GM23338 (cell line): ENCODE measurements at regions not wholly inside any gene's neighbourhood (a gene's known extent, or its start where the extent isn't known, plus 50 kb on each side); places are given as distances from the start of the nearest gene placed in this dataset.

Experiments used
- CREB1 ChIP-seq: fragments of 250-450 bp; sonication (Bioruptor Pico); IDR thresholded peaks from 2 replicates; pipeline ENCODE4 v1.5.0; 2020; ENCODE audit warnings: low read depth, mild to moderate bottlenecking, moderate library complexity
- EZH2 ChIP-seq: fragments of 200-600 bp; sonication (generic); IDR thresholded peaks from one replicate; pipeline ENCODE4 v1.8.0; 2017; ENCODE audit warnings: antibody characterized with exemption, mild to moderate bottlenecking, low read depth; ENCODE audit not compliant: unreplicated experiment
- EZH2phosphoT487 ChIP-seq: fragments of 200-600 bp; sonication (generic); IDR thresholded peaks from one replicate; pipeline ENCODE4 v1.8.1; 2018; ENCODE audit warnings: antibody characterized with exemption; ENCODE audit not compliant: unreplicated experiment
- NANOG ChIP-seq: IDR thresholded peaks from 2 replicates; pipeline ENCODE4 v1.6.1; 2016; ENCODE audit warnings: antibody characterized with exemption, borderline replicate concordance
- POLR2AphosphoS5 ChIP-seq: IDR thresholded peaks from 2 replicates; pipeline ENCODE4 v1.6.1; 2016; ENCODE audit warnings: antibody characterized with exemption, low read depth
- STAT1 ChIP-seq: IDR thresholded peaks from one replicate; pipeline ENCODE4 v1.6.1; 2016; ENCODE audit warnings: antibody characterized with exemption; ENCODE audit not compliant: unreplicated experiment
- TF ChIP-seq, protein P1 (sequence below), 2 experiments: fragments of 200-600 bp in 1 of 2; sonication (generic) in 1 of 2; conservative IDR thresholded peaks; 2 replicates each; pipeline versions ENCODE4 v1.5.1 to v1.6.1; 2016 to 2017; ENCODE audit warnings: antibody characterized with exemption in 2 of 2, low read depth in 2 of 2, mild to moderate bottlenecking in 2 of 2, moderate library complexity in 1 of 2
- TF ChIP-seq, protein P2 (sequence below): fragments of 250-450 bp; sonication (Bioruptor Pico); IDR thresholded peaks from 2 replicates; pipeline ENCODE4 v1.5.0; 2020; ENCODE audit warnings: mild to moderate bottlenecking, moderate library complexity
- TF ChIP-seq, protein P3 (sequence below): IDR thresholded peaks from one replicate; pipeline ENCODE4 v1.6.1; 2018; ENCODE audit warnings: antibody characterized with exemption; ENCODE audit not compliant: unreplicated experiment

DNA sequence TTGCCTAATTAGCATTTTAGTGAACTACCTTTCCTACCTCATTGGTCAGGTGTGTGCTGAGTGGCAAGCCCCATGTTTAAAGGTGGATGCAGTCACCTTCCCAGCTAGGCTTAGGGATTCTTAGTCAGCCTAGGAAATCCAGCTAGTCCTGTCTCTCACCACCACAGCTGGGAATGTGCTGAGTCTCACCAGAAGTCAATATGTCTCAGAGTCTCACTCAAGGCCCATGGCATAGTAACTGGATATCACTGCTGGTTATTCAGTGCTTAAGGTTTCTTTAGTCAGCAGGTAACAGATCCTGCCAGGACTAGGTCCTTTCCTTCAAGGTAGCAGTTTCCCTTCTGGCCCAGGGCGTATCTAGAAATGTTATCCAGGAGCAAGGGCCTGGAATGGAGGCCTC is 136.5 kb downstream of the COX18 start:
- TF ChIP-seq, protein P1, sequence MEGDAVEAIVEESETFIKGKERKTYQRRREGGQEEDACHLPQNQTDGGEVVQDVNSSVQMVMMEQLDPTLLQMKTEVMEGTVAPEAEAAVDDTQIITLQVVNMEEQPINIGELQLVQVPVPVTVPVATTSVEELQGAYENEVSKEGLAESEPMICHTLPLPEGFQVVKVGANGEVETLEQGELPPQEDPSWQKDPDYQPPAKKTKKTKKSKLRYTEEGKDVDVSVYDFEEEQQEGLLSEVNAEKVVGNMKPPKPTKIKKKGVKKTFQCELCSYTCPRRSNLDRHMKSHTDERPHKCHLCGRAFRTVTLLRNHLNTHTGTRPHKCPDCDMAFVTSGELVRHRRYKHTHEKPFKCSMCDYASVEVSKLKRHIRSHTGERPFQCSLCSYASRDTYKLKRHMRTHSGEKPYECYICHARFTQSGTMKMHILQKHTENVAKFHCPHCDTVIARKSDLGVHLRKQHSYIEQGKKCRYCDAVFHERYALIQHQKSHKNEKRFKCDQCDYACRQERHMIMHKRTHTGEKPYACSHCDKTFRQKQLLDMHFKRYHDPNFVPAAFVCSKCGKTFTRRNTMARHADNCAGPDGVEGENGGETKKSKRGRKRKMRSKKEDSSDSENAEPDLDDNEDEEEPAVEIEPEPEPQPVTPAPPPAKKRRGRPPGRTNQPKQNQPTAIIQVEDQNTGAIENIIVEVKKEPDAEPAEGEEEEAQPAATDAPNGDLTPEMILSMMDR (conservative IDR thresholded peaks at IDR 0.05; ENCODE audit: low read depth in 2 of 2): no peak
- no peak for TF ChIP-seq POLR2AphosphoS5
- TF ChIP-seq EZH2: no peak
- TF ChIP-seq CREB1: no peak
- TF ChIP-seq, protein P2, sequence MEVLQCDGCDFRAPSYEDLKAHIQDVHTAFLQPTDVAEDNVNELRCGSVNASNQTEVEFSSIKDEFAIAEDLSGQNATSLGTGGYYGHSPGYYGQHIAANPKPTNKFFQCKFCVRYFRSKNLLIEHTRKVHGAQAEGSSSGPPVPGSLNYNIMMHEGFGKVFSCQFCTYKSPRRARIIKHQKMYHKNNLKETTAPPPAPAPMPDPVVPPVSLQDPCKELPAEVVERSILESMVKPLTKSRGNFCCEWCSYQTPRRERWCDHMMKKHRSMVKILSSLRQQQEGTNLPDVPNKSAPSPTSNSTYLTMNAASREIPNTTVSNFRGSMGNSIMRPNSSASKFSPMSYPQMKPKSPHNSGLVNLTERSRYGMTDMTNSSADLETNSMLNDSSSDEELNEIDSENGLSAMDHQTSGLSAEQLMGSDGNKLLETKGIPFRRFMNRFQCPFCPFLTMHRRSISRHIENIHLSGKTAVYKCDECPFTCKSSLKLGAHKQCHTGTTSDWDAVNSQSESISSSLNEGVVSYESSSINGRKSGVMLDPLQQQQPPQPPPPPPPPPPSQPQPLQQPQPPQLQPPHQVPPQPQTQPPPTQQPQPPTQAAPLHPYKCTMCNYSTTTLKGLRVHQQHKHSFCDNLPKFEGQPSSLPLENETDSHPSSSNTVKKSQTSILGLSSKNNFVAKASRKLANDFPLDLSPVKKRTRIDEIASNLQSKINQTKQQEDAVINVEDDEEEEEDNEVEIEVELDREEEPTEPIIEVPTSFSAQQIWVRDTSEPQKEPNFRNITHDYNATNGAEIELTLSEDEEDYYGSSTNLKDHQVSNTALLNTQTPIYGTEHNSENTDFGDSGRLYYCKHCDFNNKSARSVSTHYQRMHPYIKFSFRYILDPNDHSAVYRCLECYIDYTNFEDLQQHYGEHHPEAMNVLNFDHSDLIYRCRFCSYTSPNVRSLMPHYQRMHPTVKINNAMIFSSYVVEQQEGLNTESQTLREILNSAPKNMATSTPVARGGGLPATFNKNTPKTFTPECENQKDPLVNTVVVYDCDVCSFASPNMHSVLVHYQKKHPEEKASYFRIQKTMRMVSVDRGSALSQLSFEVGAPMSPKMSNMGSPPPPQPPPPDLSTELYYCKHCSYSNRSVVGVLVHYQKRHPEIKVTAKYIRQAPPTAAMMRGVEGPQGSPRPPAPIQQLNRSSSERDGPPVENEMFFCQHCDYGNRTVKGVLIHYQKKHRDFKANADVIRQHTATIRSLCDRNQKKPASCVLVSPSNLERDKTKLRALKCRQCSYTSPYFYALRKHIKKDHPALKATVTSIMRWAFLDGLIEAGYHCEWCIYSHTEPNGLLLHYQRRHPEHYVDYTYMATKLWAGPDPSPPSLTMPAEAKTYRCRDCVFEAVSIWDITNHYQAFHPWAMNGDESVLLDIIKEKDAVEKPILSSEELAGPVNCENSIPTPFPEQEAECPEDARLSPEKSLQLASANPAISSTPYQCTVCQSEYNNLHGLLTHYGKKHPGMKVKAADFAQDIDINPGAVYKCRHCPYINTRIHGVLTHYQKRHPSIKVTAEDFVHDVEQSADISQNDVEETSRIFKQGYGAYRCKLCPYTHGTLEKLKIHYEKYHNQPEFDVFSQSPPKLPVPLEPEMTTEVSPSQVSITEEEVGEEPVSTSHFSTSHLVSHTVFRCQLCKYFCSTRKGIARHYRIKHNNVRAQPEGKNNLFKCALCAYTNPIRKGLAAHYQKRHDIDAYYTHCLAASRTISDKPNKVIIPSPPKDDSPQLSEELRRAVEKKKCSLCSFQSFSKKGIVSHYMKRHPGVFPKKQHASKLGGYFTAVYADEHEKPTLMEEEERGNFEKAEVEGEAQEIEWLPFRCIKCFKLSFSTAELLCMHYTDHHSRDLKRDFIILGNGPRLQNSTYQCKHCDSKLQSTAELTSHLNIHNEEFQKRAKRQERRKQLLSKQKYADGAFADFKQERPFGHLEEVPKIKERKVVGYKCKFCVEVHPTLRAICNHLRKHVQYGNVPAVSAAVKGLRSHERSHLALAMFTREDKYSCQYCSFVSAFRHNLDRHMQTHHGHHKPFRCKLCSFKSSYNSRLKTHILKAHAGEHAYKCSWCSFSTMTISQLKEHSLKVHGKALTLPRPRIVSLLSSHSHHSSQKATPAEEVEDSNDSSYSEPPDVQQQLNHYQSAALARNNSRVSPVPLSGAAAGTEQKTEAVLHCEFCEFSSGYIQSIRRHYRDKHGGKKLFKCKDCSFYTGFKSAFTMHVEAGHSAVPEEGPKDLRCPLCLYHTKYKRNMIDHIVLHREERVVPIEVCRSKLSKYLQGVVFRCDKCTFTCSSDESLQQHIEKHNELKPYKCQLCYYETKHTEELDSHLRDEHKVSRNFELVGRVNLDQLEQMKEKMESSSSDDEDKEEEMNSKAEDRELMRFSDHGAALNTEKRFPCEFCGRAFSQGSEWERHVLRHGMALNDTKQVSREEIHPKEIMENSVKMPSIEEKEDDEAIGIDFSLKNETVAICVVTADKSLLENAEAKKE (CRISPR knock-in tag): no peak
- TF ChIP-seq, protein P3, sequence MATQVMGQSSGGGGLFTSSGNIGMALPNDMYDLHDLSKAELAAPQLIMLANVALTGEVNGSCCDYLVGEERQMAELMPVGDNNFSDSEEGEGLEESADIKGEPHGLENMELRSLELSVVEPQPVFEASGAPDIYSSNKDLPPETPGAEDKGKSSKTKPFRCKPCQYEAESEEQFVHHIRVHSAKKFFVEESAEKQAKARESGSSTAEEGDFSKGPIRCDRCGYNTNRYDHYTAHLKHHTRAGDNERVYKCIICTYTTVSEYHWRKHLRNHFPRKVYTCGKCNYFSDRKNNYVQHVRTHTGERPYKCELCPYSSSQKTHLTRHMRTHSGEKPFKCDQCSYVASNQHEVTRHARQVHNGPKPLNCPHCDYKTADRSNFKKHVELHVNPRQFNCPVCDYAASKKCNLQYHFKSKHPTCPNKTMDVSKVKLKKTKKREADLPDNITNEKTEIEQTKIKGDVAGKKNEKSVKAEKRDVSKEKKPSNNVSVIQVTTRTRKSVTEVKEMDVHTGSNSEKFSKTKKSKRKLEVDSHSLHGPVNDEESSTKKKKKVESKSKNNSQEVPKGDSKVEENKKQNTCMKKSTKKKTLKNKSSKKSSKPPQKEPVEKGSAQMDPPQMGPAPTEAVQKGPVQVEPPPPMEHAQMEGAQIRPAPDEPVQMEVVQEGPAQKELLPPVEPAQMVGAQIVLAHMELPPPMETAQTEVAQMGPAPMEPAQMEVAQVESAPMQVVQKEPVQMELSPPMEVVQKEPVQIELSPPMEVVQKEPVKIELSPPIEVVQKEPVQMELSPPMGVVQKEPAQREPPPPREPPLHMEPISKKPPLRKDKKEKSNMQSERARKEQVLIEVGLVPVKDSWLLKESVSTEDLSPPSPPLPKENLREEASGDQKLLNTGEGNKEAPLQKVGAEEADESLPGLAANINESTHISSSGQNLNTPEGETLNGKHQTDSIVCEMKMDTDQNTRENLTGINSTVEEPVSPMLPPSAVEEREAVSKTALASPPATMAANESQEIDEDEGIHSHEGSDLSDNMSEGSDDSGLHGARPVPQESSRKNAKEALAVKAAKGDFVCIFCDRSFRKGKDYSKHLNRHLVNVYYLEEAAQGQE: no peak
- no peak for TF ChIP-seq NANOG
- no peak for TF ChIP-seq EZH2phosphoT487
- TF ChIP-seq STAT1: no peak
